ENCODE measurements at regions not wholly inside any gene's neighbourhood (a gene's known extent, or its start where the extent isn't known, plus 50 kb on each side); places are given as distances from the start of the nearest gene placed in this dataset.

DNA sequence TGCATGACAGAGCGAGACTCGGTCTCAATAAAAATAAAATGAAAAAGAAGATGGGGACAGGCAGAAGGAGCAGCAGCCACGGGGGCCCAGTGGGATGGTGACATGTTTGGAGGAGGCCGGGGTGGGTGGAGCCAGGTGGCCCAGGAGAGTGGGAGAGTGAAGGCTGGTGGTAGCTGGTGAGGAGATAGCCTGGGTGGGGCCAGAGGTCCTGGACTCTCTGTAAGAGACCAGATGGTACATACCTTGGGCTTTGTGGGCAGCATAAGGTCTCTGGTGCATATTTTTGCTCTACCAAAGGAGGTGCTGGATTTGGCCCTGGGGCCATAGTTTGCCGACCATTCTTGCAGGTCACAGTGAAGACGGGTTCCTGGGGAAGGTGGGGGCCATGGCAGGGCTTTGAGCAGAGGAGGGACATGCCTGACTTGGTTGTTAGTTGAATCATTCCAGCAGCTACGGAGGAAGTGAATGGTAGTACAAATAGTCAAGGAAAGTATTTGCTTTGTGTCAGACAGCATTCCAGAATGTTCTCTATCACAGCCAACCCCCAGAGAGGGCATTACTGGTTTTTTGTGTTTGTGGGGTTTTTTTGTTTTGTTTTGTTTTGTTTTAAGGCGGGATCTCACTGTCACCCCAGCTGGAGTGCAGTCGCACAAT lies 69.1 kb downstream of the ARHGEF18 start:
- TF ChIP-seq, protein P1, sequence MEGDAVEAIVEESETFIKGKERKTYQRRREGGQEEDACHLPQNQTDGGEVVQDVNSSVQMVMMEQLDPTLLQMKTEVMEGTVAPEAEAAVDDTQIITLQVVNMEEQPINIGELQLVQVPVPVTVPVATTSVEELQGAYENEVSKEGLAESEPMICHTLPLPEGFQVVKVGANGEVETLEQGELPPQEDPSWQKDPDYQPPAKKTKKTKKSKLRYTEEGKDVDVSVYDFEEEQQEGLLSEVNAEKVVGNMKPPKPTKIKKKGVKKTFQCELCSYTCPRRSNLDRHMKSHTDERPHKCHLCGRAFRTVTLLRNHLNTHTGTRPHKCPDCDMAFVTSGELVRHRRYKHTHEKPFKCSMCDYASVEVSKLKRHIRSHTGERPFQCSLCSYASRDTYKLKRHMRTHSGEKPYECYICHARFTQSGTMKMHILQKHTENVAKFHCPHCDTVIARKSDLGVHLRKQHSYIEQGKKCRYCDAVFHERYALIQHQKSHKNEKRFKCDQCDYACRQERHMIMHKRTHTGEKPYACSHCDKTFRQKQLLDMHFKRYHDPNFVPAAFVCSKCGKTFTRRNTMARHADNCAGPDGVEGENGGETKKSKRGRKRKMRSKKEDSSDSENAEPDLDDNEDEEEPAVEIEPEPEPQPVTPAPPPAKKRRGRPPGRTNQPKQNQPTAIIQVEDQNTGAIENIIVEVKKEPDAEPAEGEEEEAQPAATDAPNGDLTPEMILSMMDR (optimal IDR thresholded peaks at IDR 0.05 in 1 of 3, IDR thresholded peaks at IDR 0.05 in 1 of 3, conservative IDR thresholded peaks at IDR 0.05 in 1 of 3; ENCODE audit: extremely low read depth in 1 of 3, insufficient read depth in 2 of 3, low read length in 3 of 3), result no peak
- no peak for TF ChIP-seq EZH2 (IDR thresholded peaks at IDR 0.05; ENCODE audit: low read length)
